Nephron progenitor cell (in vitro differentiated cells): ENCODE measurements at regions not wholly inside any gene's neighbourhood (a gene's known extent, or its start where the extent isn't known, plus 50 kb on each side); places are given as distances from the start of the nearest gene placed in this dataset.

Experiments
- DNase-seq: peaks from one replicate; pipeline ENCODE4 v3.0.0; 2021
- H3K27ac Mint-ChIP-seq: 2 replicates; pipeline ENCODE4 v1.8.0; 2021; ENCODE audit warnings: mild to moderate bottlenecking, moderate library complexity, mixed read lengths
- H3K27me3 Mint-ChIP-seq: 2 replicates; pipeline ENCODE4 v1.8.0; 2021; ENCODE audit warnings: mild to moderate bottlenecking, low read depth, mixed read lengths; ENCODE audit not compliant: poor library complexity
- H3K36me3 Mint-ChIP-seq: 2 replicates; pipeline ENCODE4 v1.8.0; 2021; ENCODE audit warnings: low read depth, mixed read lengths
- H3K4me1 Mint-ChIP-seq: 2 replicates; pipeline ENCODE4 v1.8.0; 2021; ENCODE audit warnings: mixed read lengths
- H3K4me3 Mint-ChIP-seq: 2 replicates; pipeline ENCODE4 v1.8.0; 2021; ENCODE audit warnings: mild to moderate bottlenecking, moderate library complexity, mixed read lengths
- H3K9me3 Mint-ChIP-seq: 2 replicates; pipeline ENCODE4 v1.8.0; 2021; ENCODE audit warnings: mild to moderate bottlenecking, moderate library complexity, mixed read lengths
- CTCF ChIP-seq: fragments of 200-600 bp; sonication (generic); IDR thresholded peaks from 2 replicates; pipeline ENCODE4 v1.5.0; 2021; ENCODE audit warnings: antibody characterized with exemption

- no peaks in the 10 kb centered on the region for H3K36me3 Mint-ChIP-seq
- no peak overlapping the region for H3K4me3 Mint-ChIP-seq
- DNase-seq = no peak
- H3K27me3 Mint-ChIP-seq = peaks cover 2% of the 10 kb centered on the region
- H3K4me1 Mint-ChIP-seq = peaks cover 32% of the 10 kb centered on the region
- TF ChIP-seq CTCF = no peak
- no peak overlapping the region for H3K27ac Mint-ChIP-seq
- peaks cover 3% of the 10 kb centered on the region for H3K9me3 Mint-ChIP-seq
These were observed 540.7 kb upstream of the NETO1 start for GRCh38 chr18:73408469-73408868.

- no peaks in the 10 kb centered on the region for H3K36me3 Mint-ChIP-seq
- H3K4me1 Mint-ChIP-seq = peaks cover 32% of the 10 kb centered on the region
- peak overlapping the region; percentile 78 for H3K27ac Mint-ChIP-seq
- peaks cover 3% of the 10 kb centered on the region for H3K9me3 Mint-ChIP-seq
- no peak overlapping the region for H3K4me3 Mint-ChIP-seq
- DNase-seq = no peak
- H3K27me3 Mint-ChIP-seq = peaks cover 2% of the 10 kb centered on the region
- TF ChIP-seq CTCF = no peak
These were observed 539.7 kb upstream of the NETO1 start for GRCh38 chr18:73407506-73407905.

DNA sequence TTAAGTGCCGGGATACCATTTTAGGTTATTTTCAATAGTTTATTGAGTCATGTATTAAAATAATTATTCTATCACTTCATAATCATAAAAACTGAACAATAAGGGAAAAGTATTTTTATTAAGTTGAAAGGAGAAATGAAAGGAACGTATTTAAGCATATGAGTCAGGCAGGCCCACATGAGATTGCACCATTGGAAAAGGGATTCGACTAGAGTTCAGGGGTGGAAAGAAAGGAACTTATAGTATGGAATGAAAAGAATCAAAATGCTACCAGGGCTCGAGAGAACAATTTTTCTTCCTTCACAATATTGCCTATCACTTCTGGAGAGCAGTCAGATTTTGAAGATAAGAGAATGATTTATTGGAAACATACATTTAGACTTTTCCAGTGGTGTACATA, 516.5 kb upstream of the NETO1 start:
- Mint-ChIP-seq H3K4me1 (no peaks in the 10 kb centered on the region), H3K4me3 (no peak overlapping the region), H3K9me3 (no peaks in the 10 kb centered on the region), H3K27ac (no peak overlapping the region), H3K36me3 (no peaks in the 10 kb centered on the region), H3K27me3 (peaks cover 3% of the 10 kb centered on the region)
- TF ChIP-seq CTCF = no peak
- DNase-seq = no peak

GRCh38 chr18:73381699-73382036, 513.9 kb upstream of the NETO1 start:
- no peak for DNase-seq
- Mint-ChIP-seq H3K27me3 (peaks cover 3% of the 10 kb centered on the region), H3K36me3 (no peaks in the 10 kb centered on the region), H3K9me3 (peaks cover 3% of the 10 kb centered on the region), H3K27ac (no peak overlapping the region), H3K4me3 (no peak overlapping the region), H3K4me1 (no peaks in the 10 kb centered on the region)
- TF ChIP-seq CTCF = no peak

- Mint-ChIP-seq H3K27ac (no peak overlapping the region), H3K4me1 (no peaks in the 10 kb centered on the region), H3K9me3 (peaks cover 7% of the 10 kb centered on the region), H3K27me3 (peaks cover 3% of the 10 kb centered on the region), H3K4me3 (no peak overlapping the region), H3K36me3 (no peaks in the 10 kb centered on the region)
- DNase-seq = no peak
- no peak for TF ChIP-seq CTCF
These were observed 513.4 kb upstream of the NETO1 start for GRCh38 chr18:73381016-73381698.

GRCh38 chr18:73366713-73367112, 498.9 kb upstream of the NETO1 start:
- H3K9me3 Mint-ChIP-seq = peaks cover 10% of the 10 kb centered on the region
- peaks cover under 1% of the 10 kb centered on the region for H3K27me3 Mint-ChIP-seq
- H3K36me3 Mint-ChIP-seq = no peaks in the 10 kb centered on the region
- DNase-seq = no peak
- peaks cover 13% of the 10 kb centered on the region for H3K4me1 Mint-ChIP-seq
- H3K4me3 Mint-ChIP-seq = no peak overlapping the region
- no peak for TF ChIP-seq CTCF
- no peak overlapping the region for H3K27ac Mint-ChIP-seq
